ENCODE measurements at regions not wholly inside any gene's neighbourhood (a gene's known extent, or its start where the extent isn't known, plus 50 kb on each side); places are given as distances from the start of the nearest gene placed in this dataset.

DNA sequence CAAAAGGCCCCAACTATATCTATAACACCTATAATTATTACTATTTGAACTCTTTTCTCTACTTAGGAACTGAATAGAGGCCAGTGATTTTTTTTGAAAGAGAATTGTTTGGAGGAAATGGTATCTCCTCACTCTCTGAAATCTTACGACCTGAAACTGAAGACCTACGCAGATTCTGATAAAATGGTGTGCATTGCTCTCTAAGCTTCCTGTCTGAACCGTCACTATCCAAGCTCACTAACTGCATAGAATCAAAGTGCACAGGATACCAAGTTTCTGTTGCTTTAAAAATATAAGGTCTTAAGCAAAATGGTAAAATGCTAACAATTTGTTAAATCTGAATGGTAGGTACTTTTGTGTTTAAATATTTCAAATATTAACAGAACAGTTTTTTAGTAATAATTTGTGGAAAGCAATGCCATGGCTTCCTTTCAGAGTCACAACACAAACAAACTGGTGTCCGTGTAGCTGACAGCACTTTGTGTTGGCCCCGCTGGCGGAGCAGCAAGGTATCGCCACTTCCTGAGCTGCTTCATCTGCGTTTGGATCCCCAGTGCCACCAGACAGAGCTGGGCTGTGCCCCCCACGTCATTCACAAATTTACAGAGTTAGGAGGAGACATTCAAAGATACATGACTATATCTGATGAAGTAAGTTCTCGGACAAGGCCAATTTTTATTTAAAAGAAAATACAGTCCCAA, 313.9 kb downstream of the FBXW7 start:
- Mint-ChIP-seq H3K27me3 (no peaks in the 10 kb centered on the region), H3K4me1 (ENCODE audit: low read depth) (peaks cover 10% of the 10 kb centered on the region), H3K4me3 (no peak overlapping the region), H3K27ac (no peak overlapping the region), H3K36me3 (ENCODE audit: low read depth) (no peaks in the 10 kb centered on the region), H3K9me3 (no peaks in the 10 kb centered on the region)

DNA sequence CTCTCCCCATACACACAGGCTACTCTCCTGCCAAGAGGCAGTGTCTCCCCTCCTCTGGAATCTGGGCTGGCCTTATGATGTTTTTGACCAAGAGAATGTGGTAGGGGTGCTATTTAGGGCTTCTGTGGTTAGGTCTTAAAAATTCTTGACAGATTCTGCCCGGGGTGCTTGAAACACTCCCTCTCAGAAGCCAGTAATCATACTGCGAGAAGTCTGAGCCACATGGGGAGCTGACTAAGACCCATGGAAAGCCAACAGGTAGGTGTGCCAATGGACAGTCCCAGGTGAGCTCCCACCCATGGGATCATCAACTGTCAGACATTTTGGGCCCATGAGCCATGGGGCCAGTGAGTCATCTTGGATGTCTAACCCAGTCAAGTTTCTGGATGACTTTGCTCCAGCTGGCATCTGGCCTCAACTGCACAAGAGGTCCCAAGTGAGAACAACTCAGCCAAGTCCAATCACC, 315.7 kb downstream of the FBXW7 start:
- H3K36me3 Mint-ChIP-seq (ENCODE audit: low read depth): no peaks in the 10 kb centered on the region
- no peaks in the 10 kb centered on the region for H3K27me3 Mint-ChIP-seq
- H3K4me1 Mint-ChIP-seq (ENCODE audit: low read depth): peaks cover 10% of the 10 kb centered on the region
- H3K4me3 Mint-ChIP-seq: no peak overlapping the region
- peaks cover 6% of the 10 kb centered on the region for H3K9me3 Mint-ChIP-seq
- no peak overlapping the region for H3K27ac Mint-ChIP-seq

DNA sequence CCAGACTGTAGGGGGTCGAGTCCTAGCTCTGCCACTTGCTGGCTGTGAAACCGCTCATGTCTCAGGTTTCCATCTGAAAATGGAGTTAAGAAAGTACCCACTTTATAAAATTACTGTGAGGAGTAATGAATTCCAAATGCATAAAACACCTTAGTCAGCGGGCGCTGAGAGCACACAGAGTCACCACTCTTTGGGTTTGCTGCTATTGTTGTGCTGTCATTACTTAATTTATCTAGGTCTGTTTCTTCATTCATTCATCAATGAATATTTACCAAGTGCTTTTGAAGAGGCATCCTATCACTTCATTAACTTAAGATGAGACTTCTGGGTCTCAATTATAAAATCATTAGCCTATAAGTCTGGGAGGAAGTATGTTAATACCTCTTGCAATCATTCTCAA, 317.3 kb downstream of the FBXW7 start:
- H3K27ac Mint-ChIP-seq: no peak overlapping the region
- H3K4me3 Mint-ChIP-seq: no peak overlapping the region
- peaks cover 10% of the 10 kb centered on the region for H3K4me1 Mint-ChIP-seq (ENCODE audit: low read depth)
- H3K36me3 Mint-ChIP-seq (ENCODE audit: low read depth): no peaks in the 10 kb centered on the region
- H3K9me3 Mint-ChIP-seq: peaks cover 14% of the 10 kb centered on the region
- H3K27me3 Mint-ChIP-seq: no peaks in the 10 kb centered on the region

DNA sequence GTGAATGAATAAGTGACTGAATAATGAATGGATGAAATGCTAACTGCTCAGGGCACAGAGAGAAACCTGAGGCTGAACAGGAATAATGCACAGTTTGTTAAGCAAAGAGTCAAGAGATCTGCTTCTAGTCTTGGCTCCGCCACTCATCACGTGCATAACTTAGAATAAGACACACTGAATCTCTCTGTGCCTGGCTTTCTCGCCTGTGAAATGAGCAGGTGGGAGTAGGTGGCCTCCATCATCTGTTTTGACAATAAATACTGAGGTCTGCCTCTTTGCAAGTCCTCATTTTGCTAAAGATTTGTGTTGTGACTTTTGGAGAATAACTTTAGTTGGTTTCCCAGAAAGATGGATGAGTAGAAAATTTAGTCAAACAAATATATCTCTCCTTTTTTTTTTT, 318.0 kb downstream of the FBXW7 start:
- Mint-ChIP-seq H3K36me3 (ENCODE audit: low read depth) (no peaks in the 10 kb centered on the region), H3K27ac (no peak overlapping the region), H3K27me3 (no peaks in the 10 kb centered on the region), H3K4me3 (no peak overlapping the region), H3K9me3 (peaks cover 19% of the 10 kb centered on the region), H3K4me1 (ENCODE audit: low read depth) (peaks cover 10% of the 10 kb centered on the region)

DNA sequence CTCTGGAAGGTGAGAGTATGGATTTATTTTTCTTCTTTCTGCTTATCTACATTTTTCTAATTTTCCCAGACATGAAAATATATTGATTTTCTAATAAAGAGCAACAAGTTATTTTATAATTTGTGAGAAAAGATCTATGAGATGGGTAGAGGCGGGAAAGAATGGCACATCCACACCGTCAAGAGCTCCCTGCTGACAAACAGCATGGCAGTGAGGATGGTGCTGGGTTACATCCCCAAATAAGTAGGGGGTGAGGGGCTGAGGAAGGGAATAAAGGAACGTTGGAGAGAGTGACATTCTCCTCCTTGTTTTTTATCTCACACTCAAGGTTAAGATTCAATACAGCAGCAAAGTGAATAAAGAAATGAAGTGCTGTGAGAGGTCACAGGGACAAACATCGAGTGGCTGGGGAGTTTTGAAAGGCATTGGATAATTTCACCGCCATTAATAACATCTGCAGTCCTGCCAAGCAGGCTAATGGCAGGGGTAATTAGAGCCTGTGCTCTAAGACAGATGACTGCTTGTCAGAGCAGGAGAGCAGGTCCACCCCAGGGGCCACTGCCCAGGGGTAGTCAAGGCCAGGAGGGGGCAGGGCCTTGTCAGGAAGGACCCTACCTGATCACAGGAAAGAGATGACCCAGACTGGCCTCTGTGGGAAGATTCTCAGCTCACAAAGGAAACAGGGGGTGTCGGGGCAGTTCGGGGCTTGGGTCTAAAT, 323.8 kb downstream of the FBXW7 start:
- H3K4me1 Mint-ChIP-seq (ENCODE audit: low read depth): no peaks in the 10 kb centered on the region
- H3K27ac Mint-ChIP-seq: no peak overlapping the region
- H3K36me3 Mint-ChIP-seq (ENCODE audit: low read depth): no peaks in the 10 kb centered on the region
- H3K27me3 Mint-ChIP-seq: no peaks in the 10 kb centered on the region
- no peak overlapping the region for H3K4me3 Mint-ChIP-seq
- peaks cover 19% of the 10 kb centered on the region for H3K9me3 Mint-ChIP-seq

DNA sequence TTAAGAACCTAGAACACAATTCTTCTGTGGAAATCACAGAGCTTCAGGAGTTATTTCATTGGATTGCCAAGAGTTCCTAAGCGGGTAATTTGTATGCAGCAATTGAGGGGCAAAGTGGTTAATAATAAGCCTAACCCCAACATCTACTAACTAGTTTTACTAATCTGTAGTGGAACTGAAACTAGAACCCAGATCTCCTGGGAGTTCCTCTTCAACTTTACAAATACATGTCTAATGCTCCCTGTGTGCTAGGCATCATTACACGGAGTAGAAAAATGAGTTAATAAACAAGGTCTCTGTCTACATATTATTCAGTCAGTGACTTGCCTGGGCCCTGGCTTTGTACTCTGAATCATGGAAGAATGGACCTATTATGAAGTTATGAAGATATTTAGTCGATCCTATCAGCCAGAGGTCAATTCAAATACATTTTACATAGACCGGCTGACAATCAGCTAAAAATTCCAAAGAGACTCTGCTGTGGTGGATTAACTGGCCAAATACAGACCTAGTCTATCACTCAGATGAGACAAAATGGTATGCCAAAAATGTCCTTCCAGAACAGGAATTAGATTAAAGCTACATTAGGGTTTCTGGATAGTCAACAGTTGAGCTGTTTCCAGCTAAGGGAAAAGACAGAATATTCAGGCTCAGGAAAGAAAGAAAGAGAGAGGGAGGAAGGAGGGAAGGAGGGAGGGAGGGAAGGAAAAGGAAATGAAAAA, 326.0 kb downstream of the FBXW7 start:
- peaks cover 10% of the 10 kb centered on the region for H3K9me3 Mint-ChIP-seq
- no peaks in the 10 kb centered on the region for H3K4me1 Mint-ChIP-seq (ENCODE audit: low read depth)
- H3K4me3 Mint-ChIP-seq: no peak overlapping the region
- H3K36me3 Mint-ChIP-seq (ENCODE audit: low read depth): no peaks in the 10 kb centered on the region
- H3K27me3 Mint-ChIP-seq: no peaks in the 10 kb centered on the region
- H3K27ac Mint-ChIP-seq: no peak overlapping the region

DNA sequence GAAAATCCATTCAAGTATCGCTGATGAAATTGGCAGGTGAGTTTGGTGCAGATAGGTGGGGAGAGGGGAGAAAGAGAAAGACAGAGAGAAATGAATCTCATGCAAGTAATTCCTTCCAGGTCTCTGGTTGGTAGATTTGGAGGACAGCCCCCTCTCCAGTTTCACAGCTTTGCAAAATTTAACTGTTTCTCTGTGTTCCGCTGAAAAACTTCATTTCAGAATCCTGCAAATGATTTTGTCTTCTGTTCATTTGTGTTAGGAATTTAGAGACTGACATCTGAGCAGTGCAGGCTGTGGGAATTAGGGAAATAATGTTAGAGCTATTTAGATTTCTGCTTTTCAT, 328.5 kb downstream of the FBXW7 start:
- Mint-ChIP-seq H3K4me1 (ENCODE audit: low read depth) (no peaks in the 10 kb centered on the region), H3K27ac (no peak overlapping the region), H3K9me3 (no peaks in the 10 kb centered on the region), H3K4me3 (no peak overlapping the region), H3K27me3 (no peaks in the 10 kb centered on the region), H3K36me3 (ENCODE audit: low read depth) (no peaks in the 10 kb centered on the region)

DNA sequence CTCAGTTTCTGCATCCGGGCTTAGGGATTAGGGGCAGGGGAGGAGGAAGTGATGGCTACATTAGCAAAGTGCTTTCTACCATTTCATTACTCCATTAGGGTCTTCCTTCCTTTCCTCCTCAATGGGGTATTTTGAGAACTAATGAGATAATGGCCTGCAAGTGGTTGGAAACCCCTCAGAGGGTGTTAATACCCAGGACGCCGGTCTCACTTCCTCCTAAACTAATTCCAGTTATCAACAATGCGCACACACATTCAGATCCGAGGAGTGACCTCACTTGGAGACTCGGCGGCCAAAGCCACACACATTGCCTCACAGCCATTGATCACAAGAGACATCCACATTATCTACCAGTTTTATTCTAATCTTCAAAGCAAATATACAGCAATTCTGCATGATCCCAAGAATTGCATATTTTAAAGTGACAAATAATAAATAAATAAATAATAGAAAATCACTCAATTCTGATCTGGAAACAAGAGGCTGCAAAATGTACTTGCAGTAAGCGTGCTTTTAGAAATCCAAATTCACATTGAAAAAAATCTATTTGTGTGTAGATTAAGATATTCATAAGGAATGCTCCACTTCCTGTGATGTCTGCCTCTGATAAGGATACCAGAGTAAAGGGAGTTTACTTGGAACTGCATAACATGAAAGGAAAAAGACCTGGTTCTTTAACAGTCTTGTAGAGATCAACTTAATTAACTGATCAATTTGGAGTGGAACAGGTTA, 329.1 kb downstream of the FBXW7 start:
- Mint-ChIP-seq H3K27ac (no peak overlapping the region), H3K27me3 (no peaks in the 10 kb centered on the region), H3K36me3 (ENCODE audit: low read depth) (no peaks in the 10 kb centered on the region), H3K9me3 (no peaks in the 10 kb centered on the region), H3K4me3 (no peak overlapping the region), H3K4me1 (ENCODE audit: low read depth) (no peaks in the 10 kb centered on the region)

DNA sequence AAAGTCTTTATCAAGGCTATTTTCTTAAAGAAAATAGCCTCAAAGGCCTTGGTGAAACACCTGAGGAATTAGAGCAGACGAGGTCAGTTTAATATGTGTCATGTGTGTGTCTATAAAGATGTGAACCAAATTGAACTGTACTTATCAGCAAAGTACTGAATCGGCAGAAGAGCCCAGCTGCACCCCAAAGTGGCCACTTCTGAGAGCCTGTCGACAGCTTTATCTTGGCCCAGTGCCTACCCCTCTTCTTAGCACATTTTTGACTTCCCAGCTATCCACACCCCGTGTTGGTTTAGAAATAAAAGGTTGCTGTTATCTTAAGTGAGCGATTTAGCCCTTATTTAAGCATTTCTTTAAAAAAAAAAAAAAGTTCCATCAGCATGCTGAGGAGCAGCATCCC, 329.7 kb downstream of the FBXW7 start:
- Mint-ChIP-seq H3K27ac (no peak overlapping the region), H3K27me3 (no peaks in the 10 kb centered on the region), H3K36me3 (ENCODE audit: low read depth) (no peaks in the 10 kb centered on the region), H3K9me3 (no peaks in the 10 kb centered on the region), H3K4me1 (ENCODE audit: low read depth) (no peaks in the 10 kb centered on the region), H3K4me3 (no peak overlapping the region)

DNA sequence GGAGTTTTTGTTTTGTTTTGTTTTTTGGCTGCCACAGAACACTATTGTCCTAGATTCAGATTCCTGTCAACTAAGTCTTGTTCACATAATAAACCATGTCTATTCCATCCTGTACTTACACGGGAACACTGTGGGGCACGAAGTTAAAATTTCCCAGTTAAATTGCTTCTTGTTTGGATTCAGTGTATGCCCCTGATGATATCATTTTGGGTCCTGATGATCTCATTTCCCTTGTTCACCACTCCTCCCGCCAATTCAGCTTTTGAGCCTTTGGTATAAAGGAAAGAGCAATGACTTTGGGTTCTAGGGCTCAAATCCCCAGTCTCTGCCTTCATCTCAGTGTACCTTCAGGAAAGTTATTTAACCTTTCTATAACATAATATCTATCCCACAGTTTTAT, 333.5 kb downstream of the FBXW7 start:
- Mint-ChIP-seq H3K27me3 (no peaks in the 10 kb centered on the region), H3K4me3 (no peak overlapping the region), H3K36me3 (ENCODE audit: low read depth) (no peaks in the 10 kb centered on the region), H3K4me1 (ENCODE audit: low read depth) (no peaks in the 10 kb centered on the region), H3K27ac (no peak overlapping the region), H3K9me3 (no peaks in the 10 kb centered on the region)

DNA sequence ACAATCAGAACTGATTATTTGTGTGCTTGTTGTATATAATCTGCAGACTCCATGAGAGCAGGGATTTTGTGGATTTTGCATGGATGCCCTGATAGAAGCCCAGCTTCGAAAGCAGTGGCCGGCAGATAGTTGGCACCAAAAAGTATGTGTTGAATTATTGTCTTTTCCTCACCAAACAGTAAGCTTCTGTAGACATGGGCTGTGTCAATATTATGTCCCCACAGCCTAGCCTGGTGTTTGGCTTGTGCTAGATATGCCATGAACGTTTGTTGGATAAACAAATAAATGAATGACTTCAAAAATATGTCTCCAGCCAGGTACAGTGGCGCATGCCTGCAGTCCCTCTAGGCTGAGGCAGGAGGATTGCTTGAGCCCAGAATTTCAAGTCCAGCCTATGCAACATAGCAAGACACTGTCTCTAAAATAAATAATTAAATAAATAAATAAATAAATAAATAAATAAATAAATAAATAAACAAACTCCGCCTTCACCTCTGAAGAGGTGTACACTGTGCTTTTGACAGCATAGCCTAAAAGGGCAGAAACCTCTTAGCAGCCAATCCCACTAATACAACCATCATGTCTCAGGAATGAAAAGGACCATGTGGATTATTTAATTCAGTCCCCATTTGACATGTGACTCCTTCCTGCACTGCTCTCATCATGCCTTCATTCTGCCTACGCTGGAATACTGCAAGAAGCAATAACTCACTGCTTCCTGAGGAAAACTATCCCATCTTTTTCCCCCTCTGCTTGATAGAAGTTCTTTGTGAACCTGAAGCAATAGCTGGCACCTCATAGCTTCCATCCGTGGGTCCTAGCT, 335.2 kb downstream of the FBXW7 start:
- no peak overlapping the region for H3K4me3 Mint-ChIP-seq
- H3K27me3 Mint-ChIP-seq: no peaks in the 10 kb centered on the region
- no peaks in the 10 kb centered on the region for H3K4me1 Mint-ChIP-seq (ENCODE audit: low read depth)
- H3K36me3 Mint-ChIP-seq (ENCODE audit: low read depth): no peaks in the 10 kb centered on the region
- H3K27ac Mint-ChIP-seq: no peak overlapping the region
- no peaks in the 10 kb centered on the region for H3K9me3 Mint-ChIP-seq

DNA sequence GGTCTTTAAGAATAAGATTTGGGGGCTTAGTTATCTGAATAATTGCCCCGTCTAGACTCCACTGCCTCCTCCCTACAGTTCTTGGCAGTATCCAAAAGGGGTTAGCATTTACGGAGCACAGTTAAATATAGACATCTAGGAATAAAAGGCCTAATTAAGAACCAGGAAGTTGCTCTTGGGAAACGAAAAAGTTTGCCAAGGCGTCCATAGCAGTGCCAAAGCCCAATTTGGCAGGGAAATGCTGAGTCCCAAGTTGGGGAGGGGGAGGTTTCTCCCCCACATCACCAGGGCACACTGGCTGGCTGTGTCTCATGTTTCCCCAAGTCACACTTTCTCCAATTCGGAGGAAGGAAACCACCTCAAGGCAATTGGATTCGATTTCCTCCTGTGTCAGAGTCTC, 338.7 kb downstream of the FBXW7 start:
- Mint-ChIP-seq H3K36me3 (ENCODE audit: low read depth) (no peaks in the 10 kb centered on the region), H3K27me3 (no peaks in the 10 kb centered on the region), H3K9me3 (no peaks in the 10 kb centered on the region), H3K4me3 (no peak overlapping the region), H3K27ac (no peak overlapping the region), H3K4me1 (ENCODE audit: low read depth) (no peaks in the 10 kb centered on the region)

DNA sequence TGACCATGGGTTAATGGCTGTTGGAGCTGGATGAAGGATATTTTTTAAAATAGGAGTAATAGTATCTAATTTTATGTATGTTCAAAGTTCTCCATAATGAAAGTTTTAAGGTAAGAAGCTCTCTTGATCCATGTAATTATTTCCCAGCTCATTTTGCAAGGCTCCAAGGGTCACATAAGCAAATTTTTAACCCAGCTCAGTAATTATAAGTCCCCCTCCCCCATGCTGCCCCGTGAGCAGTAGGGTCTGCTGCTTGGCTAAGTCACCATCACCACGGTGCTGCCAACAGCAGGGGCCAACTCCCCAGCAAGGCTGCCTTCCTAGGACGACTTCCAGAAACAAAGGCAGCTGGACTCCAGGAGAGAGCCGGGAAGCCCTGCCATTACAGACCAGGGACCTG, 340.0 kb downstream of the FBXW7 start:
- Mint-ChIP-seq H3K27ac (no peak overlapping the region), H3K4me1 (ENCODE audit: low read depth) (no peaks in the 10 kb centered on the region), H3K9me3 (no peaks in the 10 kb centered on the region), H3K27me3 (no peaks in the 10 kb centered on the region), H3K36me3 (ENCODE audit: low read depth) (no peaks in the 10 kb centered on the region), H3K4me3 (no peak overlapping the region)

DNA sequence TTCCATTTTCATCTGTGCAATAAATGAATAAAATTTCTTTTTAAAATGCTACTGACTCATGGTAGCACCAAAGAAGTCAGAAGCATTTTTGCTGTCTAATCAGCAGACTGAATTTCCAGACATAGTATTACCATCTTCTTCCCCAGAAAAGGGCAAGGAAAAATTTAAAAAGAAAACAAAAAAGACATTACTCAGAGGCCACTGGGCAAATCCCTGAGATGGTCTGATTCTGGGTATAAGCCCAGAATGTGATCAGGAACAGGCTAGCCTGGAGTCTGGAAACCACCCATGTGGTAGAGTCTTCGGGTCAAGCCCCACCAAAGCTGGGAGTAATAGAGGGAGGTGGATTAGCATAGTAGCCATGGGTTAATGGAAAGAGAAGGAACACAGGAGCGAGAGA, 342.8 kb downstream of the FBXW7 start:
- Mint-ChIP-seq H3K27me3 (no peaks in the 10 kb centered on the region), H3K4me1 (ENCODE audit: low read depth) (peaks cover 7% of the 10 kb centered on the region), H3K9me3 (no peaks in the 10 kb centered on the region), H3K27ac (no peak overlapping the region), H3K36me3 (ENCODE audit: low read depth) (no peaks in the 10 kb centered on the region), H3K4me3 (no peak overlapping the region)
